NCI-H187 (cell line): ENCODE measurements at regions not wholly inside any gene's neighbourhood (a gene's known extent, or its start where the extent isn't known, plus 50 kb on each side); places are given as distances from the start of the nearest gene placed in this dataset.
"Not testable (repeated sequence)": the region's sequence is repeated elsewhere in the genome, so short reads cannot be mapped to it uniquely, and the experiment has no call there.

Experiments used
- DNase-seq, 2 experiments: peaks; one replicate each; lab custom pipeline; 2025; lab: John Stamatoyannopoulos, UW

- DNase-seq = no peak
These were observed 488.4 kb downstream of the NR2F2 start for GRCh38 chr15:96818861-96819260.

- no peak for DNase-seq
These were observed 497.5 kb downstream of the NR2F2 start for GRCh38 chr15:96827981-96828380.

- no peak for DNase-seq
These were observed 506.9 kb downstream of the NR2F2 start for GRCh38 chr15:96837241-96837970.

GRCh38 chr15:96838081-96838480 is 507.6 kb downstream of the NR2F2 start:
- DNase-seq = no peak

- DNase-seq = no peak
These were observed 518.9 kb downstream of the NR2F2 start for GRCh38 chr15:96849271-96849900.

- no peak for DNase-seq
These were observed 521.1 kb downstream of the NR2F2 start for GRCh38 chr15:96851613-96852012.

- no peak for DNase-seq
These were observed 528.2 kb downstream of the NR2F2 start for GRCh38 chr15:96858694-96859093.

- no peak for DNase-seq
These were observed 530.2 kb downstream of the NR2F2 start for GRCh38 chr15:96860741-96861140.

GRCh38 chr15:96867992-96868391 is 537.5 kb downstream of the NR2F2 start:
- no peak for DNase-seq

- DNase-seq = no peak
These were observed 538.6 kb downstream of the NR2F2 start for GRCh38 chr15:96869122-96869521.

GRCh38 chr15:96869790-96870189 is 539.3 kb downstream of the NR2F2 start:
- DNase-seq = no peak

- peak; percentile 86 for DNase-seq
These were observed 540.1 kb downstream of the NR2F2 start for GRCh38 chr15:96870580-96870979.

- not testable (repeated sequence) for DNase-seq
These were observed 546.9 kb downstream of the NR2F2 start for GRCh38 chr15:96877442-96877841.

GRCh38 chr15:96878129-96878528 is 547.6 kb downstream of the NR2F2 start:
- DNase-seq = no peak

- DNase-seq = no peak
These were observed 551.7 kb downstream of the NR2F2 start for GRCh38 chr15:96882121-96882772.

GRCh38 chr15:96887730-96888129 is 557.2 kb downstream of the NR2F2 start:
- no peak for DNase-seq

- DNase-seq = no peak
These were observed 558.3 kb downstream of the NR2F2 start for GRCh38 chr15:96888764-96889163.

- DNase-seq = no peak
These were observed 559.4 kb downstream of the NR2F2 start for GRCh38 chr15:96889734-96890480.

GRCh38 chr15:96891046-96891445 is 560.5 kb downstream of the NR2F2 start:
- DNase-seq = no peak

- no peak for DNase-seq
These were observed 562.8 kb downstream of the NR2F2 start for GRCh38 chr15:96893159-96893906.

GRCh38 chr15:96894659-96895058 is 564.2 kb downstream of the NR2F2 start:
- DNase-seq = no peak

GRCh38 chr15:96896766-96897165 is 566.3 kb downstream of the NR2F2 start:
- DNase-seq = no peak
